ENCODE measurements at regions not wholly inside any gene's neighbourhood (a gene's known extent, or its start where the extent isn't known, plus 50 kb on each side); places are given as distances from the start of the nearest gene placed in this dataset.

- Histone ChIP-seq H3F3A (ENCODE audit: insufficient read depth) (no peaks in the 10 kb centered on the region), H4K20me1 (ENCODE audit: low read depth, low read length) (no peaks in the 10 kb centered on the region), H3K9me2 (replicated peaks; ENCODE audit: insufficient read depth, low read length) (no peaks in the 10 kb centered on the region), H3K27me3 (ENCODE audit: low read length) (no peaks in the 10 kb centered on the region), H3K9ac (ENCODE audit: low read length) (no peak overlapping the region), H3K9me3 (ENCODE audit: insufficient read depth, low read length) (no peaks in the 10 kb centered on the region), H2AFZ (ENCODE audit: low read depth, low read length, severe bottlenecking) (no peak overlapping the region), H3K4me3 (ENCODE audit: insufficient read depth, low read length, poor library complexity, severe bottlenecking) (no peak overlapping the region), H3K36me3 (ENCODE audit: low read length) (no peaks in the 10 kb centered on the region), H3K4me2 (ENCODE audit: low read depth, low read length, poor library complexity, severe bottlenecking) (no peak overlapping the region), H3K79me2 (ENCODE audit: insufficient read depth, low read length) (no peaks in the 10 kb centered on the region), H3K27ac (ENCODE audit: low read depth, low read length) (no peak overlapping the region)
- no peak for TF ChIP-seq CTCF (IDR thresholded peaks at IDR 0.05; ENCODE audit: insufficient read depth, low read length, poor library complexity, severe bottlenecking)
- no peak for TF ChIP-seq EZH2phosphoT487 (conservative IDR thresholded peaks at IDR 0.05; ENCODE audit: low read length)
These were observed 111.9 kb upstream of the LINC00305 start for GRCh38 chr18:64260810-64261209.

DNA sequence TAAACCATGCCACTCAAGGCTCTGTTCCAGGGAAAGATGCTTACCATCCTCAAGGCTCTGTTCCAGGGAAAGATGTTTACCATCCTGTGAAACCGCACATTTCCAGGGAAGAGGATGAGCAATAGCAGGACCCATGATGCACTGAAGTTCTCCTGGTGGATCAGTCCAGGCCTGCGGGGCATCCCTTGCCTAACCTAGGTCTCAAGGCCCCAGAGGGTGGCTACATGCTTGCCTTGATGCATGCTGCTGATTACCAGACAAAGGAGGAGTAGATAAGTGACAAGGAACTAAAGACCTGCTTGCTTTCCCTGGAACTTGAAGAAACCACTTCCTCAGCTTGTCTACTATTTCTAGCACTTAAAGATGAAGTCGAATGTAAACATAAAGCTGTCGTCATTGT is 111.0 kb upstream of the LINC00305 start:
- Histone ChIP-seq H3K4me3 (ENCODE audit: insufficient read depth, low read length, poor library complexity, severe bottlenecking) (no peak overlapping the region), H3K79me2 (ENCODE audit: insufficient read depth, low read length) (no peaks in the 10 kb centered on the region), H4K20me1 (ENCODE audit: low read depth, low read length) (no peaks in the 10 kb centered on the region), H3K4me2 (ENCODE audit: low read depth, low read length, poor library complexity, severe bottlenecking) (no peak overlapping the region), H3K27ac (ENCODE audit: low read depth, low read length) (no peak overlapping the region), H2AFZ (ENCODE audit: low read depth, low read length, severe bottlenecking) (no peak overlapping the region), H3K9me3 (ENCODE audit: insufficient read depth, low read length) (no peaks in the 10 kb centered on the region), H3K9ac (ENCODE audit: low read length) (no peak overlapping the region), H3K36me3 (ENCODE audit: low read length) (no peaks in the 10 kb centered on the region), H3K9me2 (replicated peaks; ENCODE audit: insufficient read depth, low read length) (no peaks in the 10 kb centered on the region), H3K27me3 (ENCODE audit: low read length) (no peaks in the 10 kb centered on the region), H3F3A (ENCODE audit: insufficient read depth) (no peaks in the 10 kb centered on the region)
- TF ChIP-seq CTCF (IDR thresholded peaks at IDR 0.05; ENCODE audit: insufficient read depth, low read length, poor library complexity, severe bottlenecking): no peak
- no peak for TF ChIP-seq EZH2phosphoT487 (conservative IDR thresholded peaks at IDR 0.05; ENCODE audit: low read length)

- no peak overlapping the region for H3K9ac ChIP-seq (ENCODE audit: low read length)
- H3K9me3 ChIP-seq (ENCODE audit: insufficient read depth, low read length): no peaks in the 10 kb centered on the region
- no peaks in the 10 kb centered on the region for H4K20me1 ChIP-seq (ENCODE audit: low read depth, low read length)
- H3K9me2 ChIP-seq (replicated peaks; ENCODE audit: insufficient read depth, low read length): no peaks in the 10 kb centered on the region
- no peak overlapping the region for H3K4me3 ChIP-seq (ENCODE audit: insufficient read depth, low read length, poor library complexity, severe bottlenecking)
- no peak overlapping the region for H2AFZ ChIP-seq (ENCODE audit: low read depth, low read length, severe bottlenecking)
- no peaks in the 10 kb centered on the region for H3K79me2 ChIP-seq (ENCODE audit: insufficient read depth, low read length)
- no peak overlapping the region for H3K27ac ChIP-seq (ENCODE audit: low read depth, low read length)
- TF ChIP-seq CTCF (IDR thresholded peaks at IDR 0.05; ENCODE audit: insufficient read depth, low read length, poor library complexity, severe bottlenecking) (no peak), EZH2phosphoT487 (conservative IDR thresholded peaks at IDR 0.05; ENCODE audit: low read length) (no peak)
- H3K36me3 ChIP-seq (ENCODE audit: low read length): no peaks in the 10 kb centered on the region
- H3F3A ChIP-seq (ENCODE audit: insufficient read depth): no peaks in the 10 kb centered on the region
- H3K27me3 ChIP-seq (ENCODE audit: low read length): no peaks in the 10 kb centered on the region
- H3K4me2 ChIP-seq (ENCODE audit: low read depth, low read length, poor library complexity, severe bottlenecking): no peak overlapping the region
These were observed 109.3 kb upstream of the LINC00305 start for GRCh38 chr18:64258111-64258650.

All from SU-DHL-6 (cell line).